HepG2 (cell line): ENCODE measurements at regions not wholly inside any gene's neighbourhood (a gene's known extent, or its start where the extent isn't known, plus 50 kb on each side); places are given as distances from the start of the nearest gene placed in this dataset.

ENCODE experiments used
- ATAC-seq: fragments of 200-7000 bp; cut with Tn5 transposase; 3 replicates; pipeline ENCODE4 v1.9.1; 2020; ENCODE audit warnings: mild to moderate bottlenecking, moderate library complexity
- BruUV-seq: library from RNA; stranded (reverse); fragments of 400-500 nt; replicated peaks from 2 replicates; lab custom pipeline; 2021; lab: Mats Ljungman, UMichigan
- CTCF ChIA-PET: fragments of 300-600 bp; formaldehyde crosslinking; extraction: SDS; loops from one replicate; lab custom pipeline; 2021; ENCODE audit warnings: low total read pairs, inconsistent platforms, low intra/inter-chr PET ratio; lab: Yijun Ruan, JAX
- POLR2A ChIA-PET: fragments of 350-600 bp; sonication (Branson Sonifier 250); formaldehyde crosslinking; loops from one replicate; lab custom pipeline; 2020; ENCODE audit warnings: antibody characterized with exemption, inconsistent platforms; lab: Yijun Ruan, JAX
- DNase-seq: peaks from one replicate; pipeline ENCODE4 v3.0.0-alpha.2; 2015; ENCODE audit warnings: low spot score
- FAIRE-seq: peaks from 3 replicates; lab custom pipeline; 2011; peaks lifted over from hg19 to GRCh38; lab: Jason Lieb, UNC
- H2AFZ ChIP-seq: one replicate; pipeline ENCODE4 v1.6.1; 2011; ENCODE audit warnings: low read length, inconsistent platforms
- H3K27ac ChIP-seq: fragments of 300-600 bp; 3 replicates; pipeline ENCODE4 v1.8.0; 2011; ENCODE audit warnings: mixed run types, mild to moderate bottlenecking, mixed read lengths, low read length, inconsistent platforms; ENCODE audit not compliant: insufficient read depth; ENCODE audit errors: extremely low read length
- H3K27me3 ChIP-seq, 2 experiments: fragments of 200-600 bp in 1 of 2; 2 replicates in 1 of 2; 3 replicates in 1 of 2; pipeline versions ENCODE4 v1.6.0 to v1.8.0; 2011; ENCODE audit warnings: low read length in 2 of 2, mild to moderate bottlenecking in 2 of 2, moderate library complexity in 2 of 2, inconsistent platforms in 1 of 2; ENCODE audit not compliant: insufficient read depth in 2 of 2, control insufficient read depth in 1 of 2
- H3K36me3 ChIP-seq, 2 experiments: fragments of 200-600 bp in 1 of 2; replicated peaks in 1 of 2; 2 replicates in 1 of 2; 3 replicates in 1 of 2; pipeline versions ENCODE4 v1.5.1 to v1.8.0; 2011; ENCODE audit warnings: low read length in 2 of 2, inconsistent platforms in 1 of 2; ENCODE audit not compliant: insufficient read depth in 2 of 2, control insufficient read depth in 1 of 2
- H3K4me1 ChIP-seq: 2 replicates; pipeline ENCODE4 v1.5.1; 2012; ENCODE audit warnings: low read length, inconsistent platforms; ENCODE audit not compliant: insufficient read depth
- H3K4me2 ChIP-seq: 2 replicates; pipeline ENCODE4 v1.6.0; 2011; ENCODE audit warnings: low read depth, low read length, inconsistent platforms
- H3K4me3 ChIP-seq, 3 experiments: fragments of 200-600 bp in 1 of 3; sonication (generic), shearing (Covaris generic) in 1 of 3; replicated peaks in 1 of 3; 2 replicates each; pipeline ENCODE4 v1.5.1; 2011 to 2016; ENCODE audit warnings: low read length in 3 of 3, inconsistent platforms in 2 of 3, low read depth in 2 of 3, mild to moderate bottlenecking in 2 of 3, control low read depth in 1 of 3, mixed read lengths in 1 of 3; ENCODE audit not compliant: insufficient read depth in 1 of 3
- H3K79me2 ChIP-seq: one replicate; pipeline ENCODE4 v1.6.1; 2011; ENCODE audit warnings: low read length, inconsistent platforms; ENCODE audit not compliant: insufficient read depth
- H3K9ac ChIP-seq: 2 replicates; pipeline ENCODE4 v1.6.0; 2011; ENCODE audit warnings: mild to moderate bottlenecking, low read depth, low read length, inconsistent platforms; ENCODE audit not compliant: insufficient read depth
- H3K9me3 ChIP-seq: 2 replicates; pipeline ENCODE4 v1.5.1; 2012; ENCODE audit warnings: mild to moderate bottlenecking, low read length
- H4K20me1 ChIP-seq: 2 replicates; pipeline ENCODE4 v1.6.0; 2011; ENCODE audit warnings: inconsistent platforms, mild to moderate bottlenecking, low read length, moderate library complexity; ENCODE audit not compliant: insufficient read depth
- BRD4 ChIP-seq: sonication (generic); formaldehyde crosslinking; IDR thresholded peaks from 2 replicates; pipeline ENCODE4 v1.4.0; 2020; ENCODE audit warnings: missing genetic modification reagents
- KLF12 ChIP-seq: sonication (generic); formaldehyde crosslinking; IDR thresholded peaks from 2 replicates; pipeline ENCODE4 v1.4.0; 2020; ENCODE audit warnings: missing genetic modification reagents, borderline replicate concordance
- MIXL1 ChIP-seq: IDR thresholded peaks from 2 replicates; pipeline ENCODE4 v1.6.1; 2016
- NFKBIZ ChIP-seq: IDR thresholded peaks from 2 replicates; pipeline ENCODE4 v1.6.1; 2018; ENCODE audit warnings: missing genetic modification reagents, missing compliant biosample characterization
- SMARCE1 ChIP-seq: fragments of 450-650 bp; IDR thresholded peaks from 2 replicates; pipeline ENCODE4 v1.6.1; 2017; ENCODE audit warnings: borderline replicate concordance
- SNAPC2 ChIP-seq: sonication (generic); formaldehyde crosslinking; IDR thresholded peaks from 2 replicates; pipeline ENCODE4 v1.8.1; 2022; ENCODE audit warnings: mild to moderate bottlenecking, missing genetic modification reagents
- U2AF1 ChIP-seq: fragments of 200-400 bp; formaldehyde crosslinking; optimal IDR thresholded peaks from 2 replicates; pipeline ENCODE3; 2017; ENCODE audit warnings: mild to moderate bottlenecking, low read depth, low read length
- ZFP82 ChIP-seq: sonication (generic); formaldehyde crosslinking; IDR thresholded peaks from 2 replicates; pipeline ENCODE4 v1.5.1; 2020; ENCODE audit warnings: mild to moderate bottlenecking, missing genetic modification reagents, borderline replicate concordance
- ZFP90 ChIP-seq: sonication (generic); formaldehyde crosslinking; IDR thresholded peaks from 2 replicates; pipeline ENCODE4 v1.8.0; 2022; ENCODE audit warnings: missing genetic modification reagents, mild to moderate bottlenecking, inconsistent platforms, borderline replicate concordance
- ZNF317 ChIP-seq: sonication (generic); formaldehyde crosslinking; IDR thresholded peaks from 2 replicates; pipeline ENCODE4 v1.5.0; 2020; ENCODE audit warnings: mild to moderate bottlenecking, missing genetic modification reagents
- ZNF563 ChIP-seq: sonication (generic); formaldehyde crosslinking; IDR thresholded peaks from 2 replicates; pipeline ENCODE4 v1.8.0; 2022; ENCODE audit warnings: mild to moderate bottlenecking, moderate library complexity, missing genetic modification reagents
- ZNF782 ChIP-seq: sonication (generic); formaldehyde crosslinking; IDR thresholded peaks from 2 replicates; pipeline ENCODE4 v1.4.0; 2020; ENCODE audit warnings: missing genetic modification reagents, mild to moderate bottlenecking, borderline replicate concordance
- WGBS: methylation state at CpG from one replicate; pipeline ENCODE4 v1.1.6; 2017; ENCODE audit warnings: low lambda C conversion rate; 5-methylcytosine and 5-hydroxymethylcytosine counted together
- in situ Hi-C: cut with HindIII; loops from 2 replicates; pipeline ENCODE4 v1.10.0; 2017; ENCODE audit warnings: low pct_unique_long_range_greater_than_20kb; ENCODE audit not compliant: extremely low pct_ligation_motif_present
- intact Hi-C: fragments of 100-400 bp; cut with micrococcal nuclease; formaldehyde crosslinking; loops from one replicate; pipeline ENCODE4 v1.10.0; 2022; ENCODE audit not compliant: unreplicated experiment
- TF ChIP-seq, protein P1 (sequence below): IDR thresholded peaks from 2 replicates; pipeline ENCODE4 v1.4.0; 2020; ENCODE audit warnings: mild to moderate bottlenecking, missing genetic modification reagents
- TF ChIP-seq, protein P2 (sequence below): sonication (generic); formaldehyde crosslinking; IDR thresholded peaks from 2 replicates; pipeline ENCODE4 v1.4.0; 2020; ENCODE audit warnings: missing genetic modification reagents, borderline replicate concordance
- TF ChIP-seq, protein P3 (sequence below): sonication (generic); formaldehyde crosslinking; IDR thresholded peaks from 2 replicates; pipeline ENCODE4 v1.8.0; 2022; ENCODE audit warnings: missing genetic modification reagents, mild to moderate bottlenecking, moderate library complexity, borderline replicate concordance

DNA sequence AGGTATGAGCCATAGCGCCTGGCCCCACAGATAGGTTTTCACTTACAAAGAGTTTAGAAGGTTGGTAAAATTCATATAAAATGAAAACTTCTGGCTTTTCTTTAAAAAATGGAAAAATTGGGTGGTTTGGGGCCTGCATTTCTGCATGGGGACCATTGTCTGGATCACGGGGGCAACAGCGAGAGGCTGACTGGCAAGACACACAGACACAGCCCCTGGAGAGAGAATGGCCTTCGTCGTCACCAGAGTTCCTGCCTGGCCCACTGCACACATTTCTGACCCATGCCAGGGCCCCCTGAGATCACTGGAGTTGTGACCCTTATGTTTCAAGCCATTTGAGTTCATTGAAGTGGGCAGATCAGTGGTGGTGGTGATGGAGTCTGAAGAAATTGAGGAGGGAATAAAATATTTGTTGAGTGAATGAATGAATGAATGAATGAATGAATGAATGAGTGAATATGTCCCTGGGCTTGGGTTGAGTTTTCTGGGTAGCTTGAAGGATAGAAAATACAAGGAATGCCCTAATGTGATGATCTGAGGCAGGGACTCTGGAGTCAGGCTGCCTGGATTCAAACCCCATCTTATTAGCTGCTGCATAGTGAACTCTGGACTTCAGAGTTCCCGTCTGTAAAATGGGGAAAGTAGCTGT lies 173.8 kb downstream of the ZFP64 start:
- no peaks in the 10 kb centered on the region for H3K36me3 ChIP-seq
- FAIRE-seq (no peak), DNase-seq (no peak), ATAC-seq (no peak)
- H3K9me3 ChIP-seq: no peaks in the 10 kb centered on the region
- intact Hi-C loops: no loop called here
- peaks cover 47% of the 10 kb centered on the region for H3K4me1 ChIP-seq
- H3K4me3 ChIP-seq: no peak overlapping the region
- in situ Hi-C loops: no loop called here
- H4K20me1 ChIP-seq: no peaks in the 10 kb centered on the region
- no peaks in the 10 kb centered on the region for H3K27me3 ChIP-seq
- H3K9ac ChIP-seq: peak overlapping the region; percentile 21; the same call in 1 of the 2 replicates
- CTCF ChIA-PET: no interaction called here
- no peaks in the 10 kb centered on the region for H3K79me2 ChIP-seq
- H3K4me2 ChIP-seq: peak overlapping the region; percentile 38; the same call in 1 of the 2 replicates
- POLR2A ChIA-PET: no interaction called here
- H3K27ac ChIP-seq: no peak overlapping the region
- 72% methylated on average over 6 of the region's 6 CpGs for WGBS
- H2AFZ ChIP-seq: no peak overlapping the region
- no TSS peak for BruUV-seq
- no peak for TF ChIP-seq U2AF1
- 0 out of 2 replicates have a peak, but pooled peaks have one; percentile 22 for TF ChIP-seq ZNF317
- TF ChIP-seq ZNF782 (CRISPR knock-in tag): no peak
- TF ChIP-seq ZFP82 (CRISPR knock-in tag): peak; percentile 86; the same call in 1 of the 2 replicates
- no peak for TF ChIP-seq SMARCE1
- TF ChIP-seq, protein P1, sequence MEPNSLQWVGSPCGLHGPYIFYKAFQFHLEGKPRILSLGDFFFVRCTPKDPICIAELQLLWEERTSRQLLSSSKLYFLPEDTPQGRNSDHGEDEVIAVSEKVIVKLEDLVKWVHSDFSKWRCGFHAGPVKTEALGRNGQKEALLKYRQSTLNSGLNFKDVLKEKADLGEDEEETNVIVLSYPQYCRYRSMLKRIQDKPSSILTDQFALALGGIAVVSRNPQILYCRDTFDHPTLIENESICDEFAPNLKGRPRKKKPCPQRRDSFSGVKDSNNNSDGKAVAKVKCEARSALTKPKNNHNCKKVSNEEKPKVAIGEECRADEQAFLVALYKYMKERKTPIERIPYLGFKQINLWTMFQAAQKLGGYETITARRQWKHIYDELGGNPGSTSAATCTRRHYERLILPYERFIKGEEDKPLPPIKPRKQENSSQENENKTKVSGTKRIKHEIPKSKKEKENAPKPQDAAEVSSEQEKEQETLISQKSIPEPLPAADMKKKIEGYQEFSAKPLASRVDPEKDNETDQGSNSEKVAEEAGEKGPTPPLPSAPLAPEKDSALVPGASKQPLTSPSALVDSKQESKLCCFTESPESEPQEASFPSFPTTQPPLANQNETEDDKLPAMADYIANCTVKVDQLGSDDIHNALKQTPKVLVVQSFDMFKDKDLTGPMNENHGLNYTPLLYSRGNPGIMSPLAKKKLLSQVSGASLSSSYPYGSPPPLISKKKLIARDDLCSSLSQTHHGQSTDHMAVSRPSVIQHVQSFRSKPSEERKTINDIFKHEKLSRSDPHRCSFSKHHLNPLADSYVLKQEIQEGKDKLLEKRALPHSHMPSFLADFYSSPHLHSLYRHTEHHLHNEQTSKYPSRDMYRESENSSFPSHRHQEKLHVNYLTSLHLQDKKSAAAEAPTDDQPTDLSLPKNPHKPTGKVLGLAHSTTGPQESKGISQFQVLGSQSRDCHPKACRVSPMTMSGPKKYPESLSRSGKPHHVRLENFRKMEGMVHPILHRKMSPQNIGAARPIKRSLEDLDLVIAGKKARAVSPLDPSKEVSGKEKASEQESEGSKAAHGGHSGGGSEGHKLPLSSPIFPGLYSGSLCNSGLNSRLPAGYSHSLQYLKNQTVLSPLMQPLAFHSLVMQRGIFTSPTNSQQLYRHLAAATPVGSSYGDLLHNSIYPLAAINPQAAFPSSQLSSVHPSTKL (CRISPR knock-in tag): no peak
- TF ChIP-seq MIXL1 (CRISPR knock-in tag): no peak
- TF ChIP-seq, protein P2, sequence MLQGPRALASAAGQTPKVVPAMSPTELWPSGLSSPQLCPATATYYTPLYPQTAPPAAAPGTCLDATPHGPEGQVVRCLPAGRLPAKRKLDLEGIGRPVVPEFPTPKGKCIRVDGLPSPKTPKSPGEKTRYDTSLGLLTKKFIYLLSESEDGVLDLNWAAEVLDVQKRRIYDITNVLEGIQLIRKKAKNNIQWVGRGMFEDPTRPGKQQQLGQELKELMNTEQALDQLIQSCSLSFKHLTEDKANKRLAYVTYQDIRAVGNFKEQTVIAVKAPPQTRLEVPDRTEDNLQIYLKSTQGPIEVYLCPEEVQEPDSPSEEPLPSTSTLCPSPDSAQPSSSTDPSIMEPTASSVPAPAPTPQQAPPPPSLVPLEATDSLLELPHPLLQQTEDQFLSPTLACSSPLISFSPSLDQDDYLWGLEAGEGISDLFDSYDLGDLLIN (CRISPR knock-in tag): no peak
- TF ChIP-seq KLF12: no peak
- TF ChIP-seq BRD4: no peak
- peak; percentile 41; the same call in 1 of the 2 replicates for TF ChIP-seq ZNF563 (CRISPR knock-in tag)
- no peak for TF ChIP-seq NFKBIZ (CRISPR knock-in tag)
- TF ChIP-seq ZFP90: no peak
- TF ChIP-seq, protein P3, sequence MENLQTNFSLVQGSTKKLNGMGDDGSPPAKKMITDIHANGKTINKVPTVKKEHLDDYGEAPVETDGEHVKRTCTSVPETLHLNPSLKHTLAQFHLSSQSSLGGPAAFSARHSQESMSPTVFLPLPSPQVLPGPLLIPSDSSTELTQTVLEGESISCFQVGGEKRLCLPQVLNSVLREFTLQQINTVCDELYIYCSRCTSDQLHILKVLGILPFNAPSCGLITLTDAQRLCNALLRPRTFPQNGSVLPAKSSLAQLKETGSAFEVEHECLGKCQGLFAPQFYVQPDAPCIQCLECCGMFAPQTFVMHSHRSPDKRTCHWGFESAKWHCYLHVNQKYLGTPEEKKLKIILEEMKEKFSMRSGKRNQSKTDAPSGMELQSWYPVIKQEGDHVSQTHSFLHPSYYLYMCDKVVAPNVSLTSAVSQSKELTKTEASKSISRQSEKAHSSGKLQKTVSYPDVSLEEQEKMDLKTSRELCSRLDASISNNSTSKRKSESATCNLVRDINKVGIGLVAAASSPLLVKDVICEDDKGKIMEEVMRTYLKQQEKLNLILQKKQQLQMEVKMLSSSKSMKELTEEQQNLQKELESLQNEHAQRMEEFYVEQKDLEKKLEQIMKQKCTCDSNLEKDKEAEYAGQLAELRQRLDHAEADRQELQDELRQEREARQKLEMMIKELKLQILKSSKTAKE (CRISPR knock-in tag): no peak
- no peak for TF ChIP-seq SNAPC2
